DND-41 (cell line): ENCODE measurements at regions not wholly inside any gene's neighbourhood (a gene's known extent, or its start where the extent isn't known, plus 50 kb on each side); places are given as distances from the start of the nearest gene placed in this dataset.

Experiments
- ATAC-seq: fragments of 200-7000 bp; cut with Tn5 transposase; 3 replicates; pipeline ENCODE4 v1.9.1; 2021; ENCODE audit warnings: low read depth; ENCODE audit not compliant: insufficient read depth
- DNase-seq: peaks from one replicate; pipeline ENCODE4 v3.0.0-alpha.2; 2020
- H2AFZ ChIP-seq: 2 replicates; pipeline ENCODE4 v1.6.0; 2012; ENCODE audit warnings: low read depth, low read length
- H3K27ac ChIP-seq: 2 replicates; pipeline ENCODE4 v1.5.1; 2012; ENCODE audit warnings: low read length, inconsistent platforms
- H3K27me3 ChIP-seq: fragments of 200-600 bp; sonication (generic); 2 replicates; pipeline ENCODE4 v1.6.0; 2012; ENCODE audit warnings: low read length, mild to moderate bottlenecking, inconsistent platforms; ENCODE audit not compliant: insufficient read depth, poor library complexity
- H3K36me3 ChIP-seq: 2 replicates; pipeline ENCODE4 v1.5.1; 2012; ENCODE audit warnings: low read length, inconsistent platforms; ENCODE audit not compliant: insufficient read depth
- H3K4me1 ChIP-seq: 2 replicates; pipeline ENCODE4 v1.5.1; 2012; ENCODE audit warnings: mild to moderate bottlenecking, low read length; ENCODE audit not compliant: insufficient read depth
- H3K4me2 ChIP-seq: 2 replicates; pipeline ENCODE4 v1.6.0; 2012; ENCODE audit warnings: mild to moderate bottlenecking, moderate library complexity, low read length, inconsistent platforms; ENCODE audit not compliant: insufficient read depth
- H3K4me3 ChIP-seq, 2 experiments: fragments of 200-600 bp in 1 of 2; shearing (Covaris generic) in 1 of 2; 2 replicates each; pipeline ENCODE4 v1.5.1; 2012 to 2016; ENCODE audit warnings: inconsistent platforms in 2 of 2, low read length in 2 of 2, mild to moderate bottlenecking in 2 of 2, low read depth in 1 of 2, moderate library complexity in 1 of 2
- H3K79me2 ChIP-seq: 2 replicates; pipeline ENCODE4 v1.6.0; 2012; ENCODE audit warnings: low read length, inconsistent platforms; ENCODE audit not compliant: insufficient read depth
- H3K9ac ChIP-seq: 2 replicates; pipeline ENCODE4 v1.6.0; 2012; ENCODE audit warnings: low read depth, mild to moderate bottlenecking, inconsistent platforms, low read length, moderate library complexity
- H3K9me3 ChIP-seq: 2 replicates; pipeline ENCODE4 v1.5.1; 2012; ENCODE audit warnings: low read length, moderate library complexity, mild to moderate bottlenecking, inconsistent platforms; ENCODE audit not compliant: insufficient read depth, severe bottlenecking
- H4K20me1 ChIP-seq: 2 replicates; pipeline ENCODE4 v1.6.0; 2012; ENCODE audit warnings: low read length; ENCODE audit not compliant: insufficient read depth
- EZH2 ChIP-seq: IDR thresholded peaks from 3 replicates; pipeline ENCODE4 v1.6.1; 2012; ENCODE audit warnings: borderline replicate concordance, low read depth, mild to moderate bottlenecking, moderate library complexity, low read length, inconsistent platforms; ENCODE audit not compliant: severe bottlenecking
- TF ChIP-seq, protein P1 (sequence below): IDR thresholded peaks from 2 replicates; pipeline ENCODE4 v1.5.1; 2012; ENCODE audit warnings: borderline replicate concordance, low read length, moderate library complexity, mild to moderate bottlenecking; ENCODE audit not compliant: poor library complexity, severe bottlenecking; ENCODE audit errors: extremely low read depth

DNA sequence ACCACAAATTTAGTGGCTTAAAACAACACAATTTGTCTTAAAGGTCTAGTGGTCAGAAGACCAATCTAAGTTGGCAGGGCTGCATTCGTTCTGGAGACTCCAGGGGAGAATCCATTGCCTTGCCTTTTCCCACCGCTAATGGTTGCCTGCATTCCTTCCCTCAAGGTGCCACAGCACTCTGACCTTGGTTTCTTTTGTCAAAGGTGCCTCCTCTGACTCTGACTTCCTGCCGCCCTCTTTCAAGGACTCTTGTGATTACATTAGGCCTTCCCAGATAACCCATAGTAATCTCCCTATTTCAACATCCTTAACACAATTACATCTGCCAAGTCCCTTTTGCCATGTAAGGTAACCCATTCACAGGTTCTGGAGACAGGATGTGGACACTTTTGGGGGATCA is 145.3 kb downstream of the S1PR1 start:
- no peak overlapping the region for H3K9ac ChIP-seq
- H3K4me1 ChIP-seq = peaks cover 39% of the 10 kb centered on the region
- DNase-seq (no peak), ATAC-seq (peak; percentile 52; the same call in 2 of the 3 replicates)
- H3K27ac ChIP-seq = peak overlapping the region; percentile 33; the same call in 1 of the 2 replicates
- H2AFZ ChIP-seq = no peak overlapping the region
- no peaks in the 10 kb centered on the region for H4K20me1 ChIP-seq
- no peak overlapping the region for H3K4me2 ChIP-seq
- no peaks in the 10 kb centered on the region for H3K27me3 ChIP-seq
- H3K9me3 ChIP-seq = peaks cover 14% of the 10 kb centered on the region
- no peak overlapping the region for H3K4me3 ChIP-seq
- peaks cover 2% of the 10 kb centered on the region; the same call in 1 of the 2 replicates for H3K36me3 ChIP-seq
- no peak for TF ChIP-seq EZH2
- TF ChIP-seq, protein P1, sequence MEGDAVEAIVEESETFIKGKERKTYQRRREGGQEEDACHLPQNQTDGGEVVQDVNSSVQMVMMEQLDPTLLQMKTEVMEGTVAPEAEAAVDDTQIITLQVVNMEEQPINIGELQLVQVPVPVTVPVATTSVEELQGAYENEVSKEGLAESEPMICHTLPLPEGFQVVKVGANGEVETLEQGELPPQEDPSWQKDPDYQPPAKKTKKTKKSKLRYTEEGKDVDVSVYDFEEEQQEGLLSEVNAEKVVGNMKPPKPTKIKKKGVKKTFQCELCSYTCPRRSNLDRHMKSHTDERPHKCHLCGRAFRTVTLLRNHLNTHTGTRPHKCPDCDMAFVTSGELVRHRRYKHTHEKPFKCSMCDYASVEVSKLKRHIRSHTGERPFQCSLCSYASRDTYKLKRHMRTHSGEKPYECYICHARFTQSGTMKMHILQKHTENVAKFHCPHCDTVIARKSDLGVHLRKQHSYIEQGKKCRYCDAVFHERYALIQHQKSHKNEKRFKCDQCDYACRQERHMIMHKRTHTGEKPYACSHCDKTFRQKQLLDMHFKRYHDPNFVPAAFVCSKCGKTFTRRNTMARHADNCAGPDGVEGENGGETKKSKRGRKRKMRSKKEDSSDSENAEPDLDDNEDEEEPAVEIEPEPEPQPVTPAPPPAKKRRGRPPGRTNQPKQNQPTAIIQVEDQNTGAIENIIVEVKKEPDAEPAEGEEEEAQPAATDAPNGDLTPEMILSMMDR = no peak
- no peaks in the 10 kb centered on the region for H3K79me2 ChIP-seq

GRCh38 chr1:101388904-101389546 is 152.2 kb downstream of the S1PR1 start:
- DNase-seq (peak; percentile 79), ATAC-seq (peak; percentile 92)
- no peaks in the 10 kb centered on the region for H3K79me2 ChIP-seq
- TF ChIP-seq, protein P1 = no peak
- no peak for TF ChIP-seq EZH2
- peaks cover 17% of the 10 kb centered on the region for H3K9me3 ChIP-seq
- H2AFZ ChIP-seq = no peak overlapping the region
- no peaks in the 10 kb centered on the region for H3K27me3 ChIP-seq
- H3K4me1 ChIP-seq = peaks cover 63% of the 10 kb centered on the region
- peak overlapping the region; percentile 11; the same call in 1 of the 2 replicates for H3K4me2 ChIP-seq
- peak overlapping the region in 1 of 2 experiments; percentile 9; a peak in 1 of 4 replicates for H3K4me3 ChIP-seq
- peaks cover 5% of the 10 kb centered on the region; the same call in 1 of the 2 replicates for H3K36me3 ChIP-seq
- peak overlapping the region; percentile 55 for H3K9ac ChIP-seq
- H4K20me1 ChIP-seq = no peaks in the 10 kb centered on the region
- peak overlapping the region; percentile 99 for H3K27ac ChIP-seq

- Histone ChIP-seq H3K4me2 (no peak overlapping the region), H3K27ac (peak overlapping the region; percentile 99), H4K20me1 (no peaks in the 10 kb centered on the region), H3K36me3 (peaks cover 5% of the 10 kb centered on the region; the same call in 1 of the 2 replicates), H3K9me3 (peaks cover 17% of the 10 kb centered on the region), H2AFZ (peak overlapping the region; percentile 13), H3K4me1 (peaks cover 63% of the 10 kb centered on the region), H3K9ac (peak overlapping the region; percentile 38), H3K4me3 (no peak overlapping the region), H3K79me2 (no peaks in the 10 kb centered on the region), H3K27me3 (no peaks in the 10 kb centered on the region)
- DNase-seq = no peak
- no peak; the same call in 2 of the 3 replicates for ATAC-seq
- TF ChIP-seq EZH2 = no peak
- TF ChIP-seq, protein P1 = no peak
Measured at GRCh38 chr1:101389547-101389929, 152.7 kb downstream of the S1PR1 start.
